Tibial nerve (tissue), 4 donors: ENCODE measurements at regions not wholly inside any gene's neighbourhood (a gene's known extent, or its start where the extent isn't known, plus 50 kb on each side); places are given as distances from the start of the nearest gene placed in this dataset.

Source experiments
- DNase-seq, 2 donors: peaks; one replicate each; pipeline ENCODE4 v3.0.0-alpha.2; 2019; ENCODE audit warnings: low spot score in 2 of 2
- H3K27ac ChIP-seq, 4 donors: fragments of 200-600 bp; sonication (generic) in 3 of 4; one replicate each; pipeline ENCODE4 v1.5.1; 2017 to 2019; ENCODE audit warnings: mild to moderate bottlenecking in 1 of 4
- H3K27me3 ChIP-seq, 2 donors: fragments of 200-600 bp; sonication (generic) in 1 of 2; one replicate each; pipeline versions ENCODE4 v1.5.1 to v1.6.0; 2017 to 2019
- H3K36me3 ChIP-seq, 3 donors: fragments of 200-600 bp; sonication (generic); one replicate each; pipeline ENCODE4 v1.5.1; 2018 to 2019
- H3K4me1 ChIP-seq, 4 donors: fragments of 200-600 bp; sonication (generic) in 3 of 4; one replicate each; pipeline ENCODE4 v1.5.1; 2017 to 2019
- H3K4me3 ChIP-seq, 4 donors: fragments of 200-600 bp; sonication (generic) in 3 of 4; one replicate each; pipeline ENCODE4 v1.5.1; 2017 to 2019; ENCODE audit warnings: mild to moderate bottlenecking in 1 of 4, moderate library complexity in 1 of 4
- H3K9me3 ChIP-seq, 4 donors: fragments of 200-600 bp; sonication (generic) in 3 of 4; one replicate each; pipeline ENCODE4 v1.5.1; 2017 to 2019
- EP300 ChIP-seq, 2 donors: sonication (generic); formaldehyde crosslinking; IDR thresholded peaks; one replicate each; pipeline ENCODE4 v1.6.1; 2017; ENCODE audit warnings: antibody characterized with exemption in 2 of 2, mild to moderate bottlenecking in 1 of 2
- POLR2A ChIP-seq, 2 donors: fragments of 450-650 bp; IDR thresholded peaks; one replicate each; pipeline ENCODE4 v1.6.1; 2017; ENCODE audit warnings: antibody characterized with exemption in 2 of 2, mild to moderate bottlenecking in 2 of 2, moderate library complexity in 2 of 2
- WGBS, 2 donors: methylation state at CpG; one replicate each; pipeline ENCODE4 v1.1.5; 2018; 5-methylcytosine and 5-hydroxymethylcytosine counted together
- TF ChIP-seq, protein P1 (sequence below), 5 experiments: fragments of 200-600 bp in 3 of 5; fragments of 450-650 bp in 2 of 5; sonication (generic) in 3 of 5; IDR thresholded peaks; one replicate each; pipeline ENCODE4 v1.5.1; 2016 to 2019; ENCODE audit warnings: antibody characterized with exemption in 5 of 5, mild to moderate bottlenecking in 3 of 5, moderate library complexity in 2 of 5

DNA sequence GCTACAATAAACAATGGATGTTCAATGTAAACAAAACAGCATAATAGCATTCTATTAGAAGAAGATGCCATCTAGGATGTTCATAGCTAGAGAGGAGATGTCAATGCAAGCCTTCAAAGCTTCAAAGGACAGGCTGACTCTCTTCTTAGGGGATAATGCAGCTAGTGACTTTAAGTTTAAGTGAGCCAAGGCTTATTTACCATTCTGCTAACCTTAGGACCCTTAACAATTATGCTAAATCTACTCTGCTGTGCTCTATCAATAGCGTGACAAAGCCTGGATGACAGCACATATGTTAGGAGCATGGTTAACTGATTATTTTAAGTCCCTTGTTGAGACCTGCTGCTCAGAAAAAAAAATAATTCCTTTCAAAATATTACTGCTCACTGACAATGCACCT, 106.0 kb upstream of the SSTR1 start:
- TF ChIP-seq POLR2A (IDR thresholded peaks at IDR 0.05): no peak
- no peak for TF ChIP-seq EP300 (IDR thresholded peaks at IDR 0.05)
- TF ChIP-seq, protein P1, sequence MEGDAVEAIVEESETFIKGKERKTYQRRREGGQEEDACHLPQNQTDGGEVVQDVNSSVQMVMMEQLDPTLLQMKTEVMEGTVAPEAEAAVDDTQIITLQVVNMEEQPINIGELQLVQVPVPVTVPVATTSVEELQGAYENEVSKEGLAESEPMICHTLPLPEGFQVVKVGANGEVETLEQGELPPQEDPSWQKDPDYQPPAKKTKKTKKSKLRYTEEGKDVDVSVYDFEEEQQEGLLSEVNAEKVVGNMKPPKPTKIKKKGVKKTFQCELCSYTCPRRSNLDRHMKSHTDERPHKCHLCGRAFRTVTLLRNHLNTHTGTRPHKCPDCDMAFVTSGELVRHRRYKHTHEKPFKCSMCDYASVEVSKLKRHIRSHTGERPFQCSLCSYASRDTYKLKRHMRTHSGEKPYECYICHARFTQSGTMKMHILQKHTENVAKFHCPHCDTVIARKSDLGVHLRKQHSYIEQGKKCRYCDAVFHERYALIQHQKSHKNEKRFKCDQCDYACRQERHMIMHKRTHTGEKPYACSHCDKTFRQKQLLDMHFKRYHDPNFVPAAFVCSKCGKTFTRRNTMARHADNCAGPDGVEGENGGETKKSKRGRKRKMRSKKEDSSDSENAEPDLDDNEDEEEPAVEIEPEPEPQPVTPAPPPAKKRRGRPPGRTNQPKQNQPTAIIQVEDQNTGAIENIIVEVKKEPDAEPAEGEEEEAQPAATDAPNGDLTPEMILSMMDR (IDR thresholded peaks at IDR 0.05): no peak
- Histone ChIP-seq H3K9me3 (peaks cover 0 to 6% (median 1%) of the 10 kb centered on the region in 4 donors), H3K27me3 (no peaks in the 10 kb centered on the region), H3K4me3 (no peak overlapping the region), H3K27ac (no peak overlapping the region), H3K4me1 (no peaks in the 10 kb centered on the region), H3K36me3 (no peaks in the 10 kb centered on the region)
- WGBS, 2 donors: 54 to 59% methylated on average over 1 of the region's 1 CpG
- DNase-seq: no peak

DNA sequence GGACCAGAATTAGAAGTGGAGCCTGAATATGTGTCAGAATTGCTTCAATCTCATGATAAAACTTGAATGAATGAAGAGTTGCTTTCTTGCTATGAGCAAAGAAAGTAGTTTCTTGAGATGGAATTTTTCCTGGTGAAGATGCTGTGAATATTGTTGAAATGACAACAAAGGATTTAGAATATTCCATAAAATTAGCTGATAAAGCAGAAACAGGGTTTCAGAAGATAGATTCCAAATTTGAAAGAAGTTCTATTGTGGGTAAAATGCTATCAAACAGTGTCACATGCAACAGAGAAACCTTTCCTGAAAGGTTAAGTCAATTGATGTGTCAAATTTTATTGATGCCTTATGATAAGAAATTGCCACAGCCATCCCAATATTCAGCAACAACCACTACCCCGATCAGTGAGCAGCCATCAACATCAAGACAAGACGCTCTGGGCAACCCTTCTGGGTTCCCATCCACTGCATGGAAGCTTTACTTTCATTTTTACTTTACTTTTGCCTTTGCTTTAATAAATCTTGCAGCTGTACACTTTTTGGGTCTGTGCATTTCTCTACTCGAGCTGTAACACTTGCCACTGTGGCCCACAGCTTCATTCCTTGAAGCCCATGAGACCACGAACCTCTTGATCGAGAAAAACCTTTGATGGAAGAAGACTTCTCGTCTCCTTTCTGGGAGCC, 104.0 kb upstream of the SSTR1 start:
- no peak overlapping the region for H3K4me3 ChIP-seq
- H3K36me3 ChIP-seq: no peaks in the 10 kb centered on the region
- 79 to 81% methylated on average over 6 of the region's 6 CpGs for WGBS, 2 donors
- no peak overlapping the region for H3K27ac ChIP-seq
- H3K4me1 ChIP-seq: no peaks in the 10 kb centered on the region
- DNase-seq: no peak
- peaks cover 0 to 6% (median 1%) of the 10 kb centered on the region in 4 donors for H3K9me3 ChIP-seq
- no peaks in the 10 kb centered on the region for H3K27me3 ChIP-seq
- TF ChIP-seq, protein P1 (IDR thresholded peaks at IDR 0.05): no peak
- no peak for TF ChIP-seq EP300 (IDR thresholded peaks at IDR 0.05)
- no peak for TF ChIP-seq POLR2A (IDR thresholded peaks at IDR 0.05)

DNA sequence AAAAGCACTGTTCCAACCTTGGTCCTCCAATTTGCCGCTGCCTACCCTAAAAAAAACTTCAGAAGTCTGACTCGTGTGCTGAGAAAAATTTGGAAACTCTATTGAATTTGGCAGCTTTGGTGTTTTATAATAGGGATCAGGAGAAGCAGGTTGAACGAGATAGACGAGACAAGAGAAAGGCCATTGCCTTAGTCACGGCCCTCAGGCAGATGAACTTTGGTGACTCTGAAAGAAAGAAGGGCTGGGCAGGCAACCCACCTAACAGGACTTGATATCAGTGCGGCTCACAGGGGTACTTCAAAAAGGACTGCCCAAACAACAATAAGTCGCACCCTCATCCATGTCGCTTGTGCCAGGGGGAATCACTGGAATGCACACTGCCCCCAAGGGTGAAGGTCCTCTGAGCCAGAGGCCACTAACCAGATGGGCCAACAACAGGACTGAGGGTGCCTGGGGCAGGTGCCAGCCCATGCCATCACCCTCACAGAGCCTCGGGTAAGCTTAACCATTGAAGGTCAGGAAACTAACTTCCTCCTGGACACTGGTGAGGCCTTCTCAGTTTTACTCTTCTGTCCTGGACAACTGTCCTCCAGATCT, 102.5 kb upstream of the SSTR1 start:
- Histone ChIP-seq H3K27me3 (no peaks in the 10 kb centered on the region), H3K9me3 (peaks cover 0 to 6% (median 1%) of the 10 kb centered on the region in 4 donors), H3K4me3 (no peak overlapping the region), H3K36me3 (no peaks in the 10 kb centered on the region), H3K27ac (no peak overlapping the region), H3K4me1 (no peaks in the 10 kb centered on the region)
- TF ChIP-seq, protein P1 (IDR thresholded peaks at IDR 0.05): no peak
- TF ChIP-seq EP300 (IDR thresholded peaks at IDR 0.05) (no peak), POLR2A (IDR thresholded peaks at IDR 0.05) (no peak)
- 87 to 90% methylated on average over 9 of the region's 9 CpGs for WGBS, 2 donors
- no peak for DNase-seq

DNA sequence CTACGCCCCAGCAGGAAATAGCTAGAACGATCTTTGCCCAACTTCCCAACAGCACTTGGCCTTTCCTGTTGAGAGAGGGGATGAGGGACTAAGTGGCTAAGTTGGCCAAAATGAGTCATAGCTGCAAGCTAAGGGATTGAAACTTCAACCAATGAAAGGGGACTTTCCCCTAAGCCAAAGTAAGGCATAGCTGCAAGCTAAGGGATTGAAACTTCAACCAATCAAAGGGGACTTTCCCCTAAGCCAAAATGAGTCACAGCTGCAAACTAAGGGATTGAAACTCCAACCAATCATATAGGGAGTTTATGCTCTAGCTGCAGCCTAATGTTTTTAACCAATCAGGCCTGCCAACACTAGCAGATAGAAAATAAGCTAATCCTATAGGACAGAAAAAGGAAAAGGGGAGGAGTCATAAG, 100.5 kb upstream of the SSTR1 start:
- TF ChIP-seq, protein P1 (IDR thresholded peaks at IDR 0.05): no peak
- TF ChIP-seq EP300 (IDR thresholded peaks at IDR 0.05) (no peak), POLR2A (IDR thresholded peaks at IDR 0.05) (no peak)
- H3K27ac ChIP-seq: no peak overlapping the region
- no peaks in the 10 kb centered on the region for H3K36me3 ChIP-seq
- no peak for DNase-seq
- 86 to 87% methylated on average over 2 of the region's 2 CpGs for WGBS, 2 donors
- no peaks in the 10 kb centered on the region for H3K27me3 ChIP-seq
- no peak overlapping the region for H3K4me3 ChIP-seq
- H3K4me1 ChIP-seq: no peaks in the 10 kb centered on the region
- no peaks in the 10 kb centered on the region for H3K9me3 ChIP-seq

GRCh38 chr14:38108681-38109080, 99.0 kb upstream of the SSTR1 start:
- H3K36me3 ChIP-seq: no peaks in the 10 kb centered on the region
- H3K27ac ChIP-seq: no peak overlapping the region
- WGBS, 2 donors: 64 to 71% methylated on average over 2 of the region's 2 CpGs
- TF ChIP-seq POLR2A (IDR thresholded peaks at IDR 0.05) (no peak), EP300 (IDR thresholded peaks at IDR 0.05) (no peak)
- TF ChIP-seq, protein P1 (IDR thresholded peaks at IDR 0.05): no peak
- no peaks in the 10 kb centered on the region for H3K4me1 ChIP-seq
- H3K9me3 ChIP-seq: no peaks in the 10 kb centered on the region
- H3K27me3 ChIP-seq: no peaks in the 10 kb centered on the region
- no peak for DNase-seq
- H3K4me3 ChIP-seq: no peak overlapping the region
